ENCODE measurements at regions not wholly inside any gene's neighbourhood (a gene's known extent, or its start where the extent isn't known, plus 50 kb on each side); places are given as distances from the start of the nearest gene placed in this dataset.

DNA sequence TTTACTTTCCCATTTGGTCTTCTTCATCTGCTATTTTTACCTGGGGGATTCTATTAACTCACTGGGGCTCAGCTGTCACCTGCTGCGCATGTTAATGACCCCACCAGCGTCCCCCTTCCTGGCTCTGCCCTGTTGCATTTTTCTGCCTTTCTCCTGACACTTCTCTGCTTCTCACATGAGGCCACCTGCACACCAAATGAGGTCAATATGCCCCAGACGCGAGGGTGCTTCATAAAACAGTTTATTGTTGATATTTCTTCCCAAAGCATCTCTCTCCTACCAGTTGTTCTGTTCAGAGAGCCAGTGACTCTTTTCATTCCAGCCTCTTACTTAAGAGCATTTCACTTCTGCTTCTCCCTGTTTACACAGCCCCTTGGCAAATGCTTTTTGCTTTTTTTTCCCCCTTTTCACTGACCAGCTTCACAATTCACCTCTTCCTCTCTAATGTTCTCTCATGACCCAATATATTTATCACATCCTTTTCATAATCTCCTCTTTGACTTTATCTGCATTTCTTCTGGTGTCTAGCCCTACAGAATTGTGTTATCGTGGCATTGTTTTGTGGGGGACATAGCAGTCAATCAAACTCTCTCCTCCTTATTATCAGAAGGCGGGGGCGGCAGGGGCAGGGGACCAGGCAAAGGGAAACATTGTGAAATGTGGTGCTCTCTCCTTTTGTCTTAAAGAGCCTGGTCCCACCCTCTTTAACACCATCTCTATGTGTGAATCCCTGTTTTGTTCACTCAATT lies 545.8 kb upstream of the CITED2 start:
- H3K27ac ChIP-seq: no peak overlapping the region
- intact Hi-C loops (cut with DNase I): no loop called here
- no peaks in the 10 kb centered on the region for H3K36me3 ChIP-seq
- no peaks in the 10 kb centered on the region for H3K4me1 ChIP-seq (replicated peaks)
- no peak overlapping the region for H3K4me3 ChIP-seq
- TF ChIP-seq, protein P1, sequence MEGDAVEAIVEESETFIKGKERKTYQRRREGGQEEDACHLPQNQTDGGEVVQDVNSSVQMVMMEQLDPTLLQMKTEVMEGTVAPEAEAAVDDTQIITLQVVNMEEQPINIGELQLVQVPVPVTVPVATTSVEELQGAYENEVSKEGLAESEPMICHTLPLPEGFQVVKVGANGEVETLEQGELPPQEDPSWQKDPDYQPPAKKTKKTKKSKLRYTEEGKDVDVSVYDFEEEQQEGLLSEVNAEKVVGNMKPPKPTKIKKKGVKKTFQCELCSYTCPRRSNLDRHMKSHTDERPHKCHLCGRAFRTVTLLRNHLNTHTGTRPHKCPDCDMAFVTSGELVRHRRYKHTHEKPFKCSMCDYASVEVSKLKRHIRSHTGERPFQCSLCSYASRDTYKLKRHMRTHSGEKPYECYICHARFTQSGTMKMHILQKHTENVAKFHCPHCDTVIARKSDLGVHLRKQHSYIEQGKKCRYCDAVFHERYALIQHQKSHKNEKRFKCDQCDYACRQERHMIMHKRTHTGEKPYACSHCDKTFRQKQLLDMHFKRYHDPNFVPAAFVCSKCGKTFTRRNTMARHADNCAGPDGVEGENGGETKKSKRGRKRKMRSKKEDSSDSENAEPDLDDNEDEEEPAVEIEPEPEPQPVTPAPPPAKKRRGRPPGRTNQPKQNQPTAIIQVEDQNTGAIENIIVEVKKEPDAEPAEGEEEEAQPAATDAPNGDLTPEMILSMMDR (IDR thresholded peaks at IDR 0.05): no peak
- TF ChIP-seq POLR2A (IDR thresholded peaks at IDR 0.05) (no peak), POLR2AphosphoS5 (IDR thresholded peaks at IDR 0.05) (no peak)
- no peak for DNase-seq (ENCODE audit: low spot score)
- no peaks in the 10 kb centered on the region for H3K9me3 ChIP-seq
- no peaks in the 10 kb centered on the region for H3K27me3 ChIP-seq (replicated peaks; ENCODE audit: insufficient read depth)
- 51% methylated on average over 7 of the region's 7 CpGs for WGBS

DNA sequence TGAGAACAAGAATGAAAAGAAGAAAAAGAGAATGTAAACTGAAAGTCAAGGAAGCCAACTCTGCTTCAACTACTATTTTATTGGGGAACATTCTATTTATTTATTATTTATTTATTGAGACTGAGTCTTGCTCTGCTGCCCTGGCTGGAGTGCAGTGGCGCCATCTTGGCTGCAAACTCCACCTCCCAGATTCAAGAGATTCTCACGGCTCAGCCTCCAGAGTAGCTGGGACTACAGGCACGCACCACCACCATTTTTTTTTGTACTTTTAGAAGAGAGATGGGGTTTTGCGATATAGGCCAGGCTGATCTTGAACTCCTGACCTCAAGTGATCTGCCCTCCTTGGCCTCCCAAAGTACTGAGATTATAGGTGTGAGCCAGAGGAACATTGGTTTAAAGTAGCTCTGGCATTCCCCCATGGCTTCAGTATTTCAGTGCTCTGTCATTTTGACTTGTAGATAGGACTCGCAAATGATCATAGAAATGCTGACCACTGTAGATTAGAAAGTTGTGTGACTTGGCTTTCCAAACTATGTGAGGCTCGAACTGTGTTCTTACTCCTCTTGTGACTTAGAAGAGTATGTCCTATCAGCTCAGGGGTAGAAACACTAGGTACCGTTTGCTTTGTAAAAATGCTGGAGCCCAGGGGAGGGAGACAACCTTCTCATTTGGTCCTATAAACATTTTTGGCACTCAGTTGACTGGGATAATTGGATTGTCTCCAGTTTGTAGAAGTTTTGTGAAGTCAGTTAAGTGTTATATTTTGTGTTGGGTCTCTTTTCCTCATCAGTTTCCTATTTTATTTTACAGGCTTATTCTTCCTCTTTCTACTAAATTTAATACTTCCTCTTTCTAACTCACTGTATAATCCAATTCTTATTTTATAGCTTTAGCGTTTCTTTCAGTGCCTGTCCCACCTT lies 544.9 kb upstream of the CITED2 start:
- H3K27ac ChIP-seq: no peak overlapping the region
- intact Hi-C loops (cut with DNase I): no loop called here
- no peaks in the 10 kb centered on the region for H3K27me3 ChIP-seq (replicated peaks; ENCODE audit: insufficient read depth)
- WGBS: 75% methylated on average over 8 of the region's 8 CpGs
- H3K4me1 ChIP-seq (replicated peaks): no peaks in the 10 kb centered on the region
- no peak for DNase-seq (ENCODE audit: low spot score)
- no peak for TF ChIP-seq POLR2A (IDR thresholded peaks at IDR 0.05)
- no peak for TF ChIP-seq POLR2AphosphoS5 (IDR thresholded peaks at IDR 0.05)
- TF ChIP-seq, protein P1 (IDR thresholded peaks at IDR 0.05): no peak
- no peaks in the 10 kb centered on the region for H3K9me3 ChIP-seq
- no peak overlapping the region for H3K4me3 ChIP-seq
- H3K36me3 ChIP-seq: no peaks in the 10 kb centered on the region

DNA sequence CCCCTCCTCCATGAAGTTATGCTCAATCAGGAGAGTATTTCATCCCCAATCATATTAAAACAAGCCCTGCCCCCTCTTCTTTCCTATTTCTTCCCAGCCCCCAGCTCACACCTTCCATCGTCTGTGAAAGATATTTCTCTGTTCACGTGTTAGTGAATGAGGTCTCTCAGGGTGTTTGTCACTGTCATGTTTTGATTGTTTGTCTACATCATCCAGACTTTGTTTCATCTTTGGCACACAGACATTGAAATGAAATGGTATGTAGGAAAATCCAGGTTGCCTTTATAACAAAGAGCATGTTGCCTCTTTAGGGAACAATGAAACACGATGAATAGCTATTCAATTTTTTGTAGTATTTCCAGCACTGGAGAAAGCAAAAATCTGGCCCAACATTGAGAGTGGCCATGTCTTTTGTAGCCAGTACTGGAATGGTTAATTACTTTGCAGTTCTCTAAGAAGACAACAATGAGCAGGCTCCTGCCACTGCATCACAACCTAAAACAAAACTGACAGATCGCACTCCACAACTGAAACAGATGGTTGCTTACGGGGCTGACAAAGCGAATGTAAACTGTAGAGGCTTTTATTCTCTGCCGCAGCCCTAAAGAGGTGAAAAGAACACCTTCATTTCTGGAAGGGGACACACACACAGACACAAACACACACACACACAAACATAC lies 543.6 kb upstream of the CITED2 start:
- H3K27me3 ChIP-seq (replicated peaks; ENCODE audit: insufficient read depth): no peaks in the 10 kb centered on the region
- no peak overlapping the region for H3K27ac ChIP-seq
- 87% methylated on average over 7 of the region's 7 CpGs for WGBS
- no peaks in the 10 kb centered on the region for H3K4me1 ChIP-seq (replicated peaks)
- H3K36me3 ChIP-seq: no peaks in the 10 kb centered on the region
- TF ChIP-seq, protein P1 (IDR thresholded peaks at IDR 0.05): no peak
- TF ChIP-seq POLR2A (IDR thresholded peaks at IDR 0.05): no peak
- no peak for TF ChIP-seq POLR2AphosphoS5 (IDR thresholded peaks at IDR 0.05)
- no peaks in the 10 kb centered on the region for H3K9me3 ChIP-seq
- no peak for DNase-seq (ENCODE audit: low spot score)
- H3K4me3 ChIP-seq: no peak overlapping the region
- intact Hi-C loops (cut with DNase I): no loop called here

DNA sequence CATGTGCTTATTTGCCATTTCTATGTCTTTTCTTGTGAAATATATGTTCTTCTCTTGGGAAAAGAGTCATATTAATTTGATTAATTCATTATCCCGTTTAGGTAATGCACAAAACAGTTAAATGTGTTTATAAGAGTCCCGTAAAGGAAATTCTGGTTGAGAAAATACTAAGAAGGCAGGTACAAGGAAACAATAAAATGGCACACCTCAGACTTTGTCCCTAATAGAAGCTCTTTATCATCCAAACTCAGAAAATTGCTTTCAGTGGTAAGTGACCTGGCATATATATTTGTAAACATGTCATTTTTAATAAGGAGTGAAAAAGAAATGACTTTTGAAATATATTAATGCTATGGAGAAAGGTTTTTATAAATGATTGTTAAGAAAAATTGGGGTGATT lies 540.5 kb upstream of the CITED2 start:
- H3K4me1 ChIP-seq (replicated peaks): no peaks in the 10 kb centered on the region
- TF ChIP-seq POLR2A (IDR thresholded peaks at IDR 0.05) (no peak), POLR2AphosphoS5 (IDR thresholded peaks at IDR 0.05) (no peak)
- TF ChIP-seq, protein P1 (IDR thresholded peaks at IDR 0.05): no peak
- DNase-seq (ENCODE audit: low spot score): no peak
- H3K4me3 ChIP-seq: no peak overlapping the region
- WGBS: 69% methylated on average over 2 of the region's 2 CpGs
- H3K36me3 ChIP-seq: no peaks in the 10 kb centered on the region
- H3K27ac ChIP-seq: no peak overlapping the region
- intact Hi-C loops (cut with DNase I): no loop called here
- H3K27me3 ChIP-seq (replicated peaks; ENCODE audit: insufficient read depth): no peaks in the 10 kb centered on the region
- H3K9me3 ChIP-seq: no peaks in the 10 kb centered on the region
